ENCODE measurements at regions not wholly inside any gene's neighbourhood (a gene's known extent, or its start where the extent isn't known, plus 50 kb on each side); places are given as distances from the start of the nearest gene placed in this dataset.

DNA sequence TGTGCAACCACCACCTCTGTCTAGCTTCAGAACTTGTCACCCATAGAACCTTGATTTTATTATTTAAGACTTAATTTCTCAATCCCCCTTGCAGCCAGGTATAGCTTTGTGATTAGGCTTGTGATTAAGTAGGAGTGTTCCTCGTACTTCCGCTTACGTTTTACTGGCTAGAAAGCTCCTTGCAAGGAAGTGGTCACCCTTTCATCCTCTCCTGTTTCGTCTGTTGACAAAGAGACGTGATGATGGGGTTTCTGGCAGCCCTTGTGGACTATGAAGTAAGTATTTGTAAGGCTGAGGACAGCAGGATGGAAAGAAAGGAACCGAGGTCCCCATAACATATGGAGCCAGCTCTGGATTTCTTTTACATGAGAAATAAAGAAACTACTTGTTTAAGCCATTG is 86.5 kb upstream of the KDM7A start:
- Histone ChIP-seq H4K20me1 (replicated peaks; ENCODE audit: control insufficient read depth, extremely low read depth, insufficient read depth, low read length) (no peaks in the 10 kb centered on the region), H3K9me3 (replicated peaks; ENCODE audit: control insufficient read depth, insufficient read depth, low read length) (no peaks in the 10 kb centered on the region), H3K9me1 (replicated peaks; ENCODE audit: control insufficient read depth, extremely low read depth, insufficient read depth, low read length) (no peaks in the 10 kb centered on the region), H3K36me3 (ENCODE audit: control insufficient read depth in 2 of 2, extremely low read depth in 1 of 2, insufficient read depth in 2 of 2, low read length in 2 of 2) (no peaks in the 10 kb centered on the region), H3K27me3 (ENCODE audit: control insufficient read depth in 2 of 2, insufficient read depth in 2 of 2, low read length in 2 of 2) (no peaks in the 10 kb centered on the region), H3K4me2 (ENCODE audit: insufficient read depth, low read length) (no peak overlapping the region), H2AFZ (ENCODE audit: low read depth, low read length) (no peak overlapping the region), H3K79me2 (ENCODE audit: control insufficient read depth, insufficient read depth, low read length) (no peaks in the 10 kb centered on the region), H3K9ac (replicated peaks; ENCODE audit: extremely low read depth, insufficient read depth, low read length) (no peak overlapping the region), H3K4me1 (ENCODE audit: control insufficient read depth, extremely low read depth, insufficient read depth, low read length) (no peaks in the 10 kb centered on the region), H3K4me3 (replicated peaks in 1 of 3; ENCODE audit: insufficient read depth in 1 of 3, low read depth in 1 of 3, low read length in 3 of 3) (no peak overlapping the region), H3K27ac (ENCODE audit: insufficient read depth, low read depth, low read length) (no peak overlapping the region)
- intact Hi-C loops (cut with micrococcal nuclease) (no loop called here), dilution Hi-C loops (cut with MboI; ENCODE audit: extremely low pct_ligation_motif_present, low sequenced_read_pairs) (no loop called here)
- ChIA-PET POLR2A (no interaction called here), CTCF (interaction anchor here (0.7 to 1.6 kb wide), 2 partner anchors 11 to 12 kb away, joined by 3 read pairs; no protein-coding TSS in a partner anchor)
- no TSS peak for BruUV-seq (replicated peaks)
- no peak for FAIRE-seq
- no peak for DNase-seq (ENCODE audit: low read depth, low spot score)
- TF ChIP-seq, protein P1, sequence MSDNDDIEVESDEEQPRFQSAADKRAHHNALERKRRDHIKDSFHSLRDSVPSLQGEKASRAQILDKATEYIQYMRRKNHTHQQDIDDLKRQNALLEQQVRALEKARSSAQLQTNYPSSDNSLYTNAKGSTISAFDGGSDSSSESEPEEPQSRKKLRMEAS (IDR thresholded peaks at IDR 0.05; ENCODE audit: insufficient read depth, insufficient read length), result no peak
- TF ChIP-seq POLR2AphosphoS5 (IDR thresholded peaks at IDR 0.05; ENCODE audit: insufficient read depth, low read depth, low read length), result no peak
- no peak for TF ChIP-seq EZH2 (IDR thresholded peaks at IDR 0.05; ENCODE audit: borderline replicate concordance, low read depth, low read length, severe bottlenecking)
- no peak for TF ChIP-seq GATA2 (IDR thresholded peaks at IDR 0.05; ENCODE audit: insufficient read depth, insufficient read length, low read depth, low read length)
- no peak for TF ChIP-seq FOS (IDR thresholded peaks at IDR 0.05; ENCODE audit: borderline replicate concordance, insufficient read depth, low read length)
- TF ChIP-seq, protein P2, sequence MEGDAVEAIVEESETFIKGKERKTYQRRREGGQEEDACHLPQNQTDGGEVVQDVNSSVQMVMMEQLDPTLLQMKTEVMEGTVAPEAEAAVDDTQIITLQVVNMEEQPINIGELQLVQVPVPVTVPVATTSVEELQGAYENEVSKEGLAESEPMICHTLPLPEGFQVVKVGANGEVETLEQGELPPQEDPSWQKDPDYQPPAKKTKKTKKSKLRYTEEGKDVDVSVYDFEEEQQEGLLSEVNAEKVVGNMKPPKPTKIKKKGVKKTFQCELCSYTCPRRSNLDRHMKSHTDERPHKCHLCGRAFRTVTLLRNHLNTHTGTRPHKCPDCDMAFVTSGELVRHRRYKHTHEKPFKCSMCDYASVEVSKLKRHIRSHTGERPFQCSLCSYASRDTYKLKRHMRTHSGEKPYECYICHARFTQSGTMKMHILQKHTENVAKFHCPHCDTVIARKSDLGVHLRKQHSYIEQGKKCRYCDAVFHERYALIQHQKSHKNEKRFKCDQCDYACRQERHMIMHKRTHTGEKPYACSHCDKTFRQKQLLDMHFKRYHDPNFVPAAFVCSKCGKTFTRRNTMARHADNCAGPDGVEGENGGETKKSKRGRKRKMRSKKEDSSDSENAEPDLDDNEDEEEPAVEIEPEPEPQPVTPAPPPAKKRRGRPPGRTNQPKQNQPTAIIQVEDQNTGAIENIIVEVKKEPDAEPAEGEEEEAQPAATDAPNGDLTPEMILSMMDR (IDR thresholded peaks at IDR 0.05; ENCODE audit: extremely low read depth in 1 of 2, insufficient read depth in 1 of 2, low read depth in 1 of 2, low read length in 2 of 2), result no peak
- TF ChIP-seq MYC (IDR thresholded peaks at IDR 0.05; ENCODE audit: low read depth, low read length), result no peak
- TF ChIP-seq JUN (IDR thresholded peaks at IDR 0.05; ENCODE audit: borderline replicate concordance, insufficient read depth, insufficient read length, low read depth), result no peak
- TF ChIP-seq POLR2A (IDR thresholded peaks at IDR 0.05; ENCODE audit: low read depth, low read length), result no peak
